HEK293 (cell line): ENCODE measurements at regions not wholly inside any gene's neighbourhood (a gene's known extent, or its start where the extent isn't known, plus 50 kb on each side); places are given as distances from the start of the nearest gene placed in this dataset.
"Not testable (repeated sequence)": the region's sequence is repeated elsewhere in the genome, so short reads cannot be mapped to it uniquely, and the experiment has no call there.

Experiments
- CTCF ChIA-PET: fragments of 350-600 bp; formaldehyde crosslinking; extraction: SDS; loops from one replicate; lab custom pipeline; 2021; ENCODE audit warnings: antibody characterized with exemption; lab: Yijun Ruan, JAX
- POLR2A ChIA-PET: fragments of 300-600 bp; formaldehyde crosslinking; extraction: SDS; loops from one replicate; lab custom pipeline; 2020; ENCODE audit warnings: antibody characterized with exemption, inconsistent platforms; lab: Yijun Ruan, JAX
- H3K27ac ChIP-seq: fragments of 200-500 bp; sonication (Bioruptor generic); 2 replicates; pipeline ENCODE4 v1.5.1; 2014; ENCODE audit warnings: low read depth, low read length, control low read depth, inconsistent platforms; ENCODE audit errors: extremely low read depth
- H3K36me3 ChIP-seq, 2 experiments: fragments of 200-500 bp in 1 of 2; sonication (Bioruptor generic) in 1 of 2; 1 replicate in 1 of 2; 2 replicates in 1 of 2; pipeline ENCODE4 v1.5.1; 2014 to 2017; ENCODE audit warnings: inconsistent platforms in 2 of 2, low read length in 2 of 2; ENCODE audit not compliant: control insufficient read depth in 2 of 2, insufficient read depth in 1 of 2
- H3K4me1 ChIP-seq: fragments of 200-500 bp; sonication (Bioruptor generic); 2 replicates; pipeline ENCODE4 v1.5.1; 2014; ENCODE audit warnings: mild to moderate bottlenecking, low read length, inconsistent platforms; ENCODE audit not compliant: control insufficient read depth, insufficient read depth
- H3K4me3 ChIP-seq: 2 replicates; pipeline ENCODE4 v1.5.1; 2011; ENCODE audit warnings: low read depth, mild to moderate bottlenecking, control low read depth, low read length, moderate library complexity
- H3K9me3 ChIP-seq: fragments of 200-500 bp; sonication (Bioruptor generic); 2 replicates; pipeline ENCODE4 v1.5.1; 2014; ENCODE audit warnings: low read depth, low read length, inconsistent platforms; ENCODE audit not compliant: control insufficient read depth, insufficient read depth
- FEZF1 ChIP-seq: fragments of 450-650 bp; formaldehyde crosslinking; IDR thresholded peaks from 2 replicates; pipeline ENCODE4 v1.5.1; 2016; ENCODE audit warnings: missing biosample characterization, missing genetic modification characterization
- GLIS2 ChIP-seq: fragments of 450-650 bp; formaldehyde crosslinking; IDR thresholded peaks from 2 replicates; pipeline ENCODE4 v1.5.1; 2016; ENCODE audit warnings: missing biosample characterization, missing genetic modification characterization
- OVOL3 ChIP-seq: fragments of 450-650 bp; formaldehyde crosslinking; IDR thresholded peaks from 2 replicates; pipeline ENCODE4 v1.5.1; 2016; ENCODE audit warnings: missing biosample characterization, missing genetic modification characterization
- TSHZ1 ChIP-seq: fragments of 450-650 bp; formaldehyde crosslinking; IDR thresholded peaks from 2 replicates; pipeline ENCODE4 v1.5.1; 2016; ENCODE audit warnings: missing biosample characterization, missing genetic modification characterization, borderline replicate concordance
- ZNF121 ChIP-seq: fragments of 450-650 bp; formaldehyde crosslinking; IDR thresholded peaks from 2 replicates; pipeline ENCODE4 v1.5.1; 2016; ENCODE audit warnings: missing biosample characterization, missing genetic modification characterization
- ZNF239 ChIP-seq: fragments of 450-650 bp; formaldehyde crosslinking; IDR thresholded peaks from 2 replicates; pipeline ENCODE4 v1.5.1; 2016; ENCODE audit warnings: missing biosample characterization, missing genetic modification characterization
- ZNF324 ChIP-seq: fragments of 450-650 bp; formaldehyde crosslinking; IDR thresholded peaks from 2 replicates; pipeline ENCODE4 v1.5.1; 2016; ENCODE audit warnings: missing biosample characterization, missing genetic modification characterization
- ZNF426 ChIP-seq: fragments of 450-650 bp; formaldehyde crosslinking; IDR thresholded peaks from 2 replicates; pipeline ENCODE4 v1.5.1; 2017; ENCODE audit warnings: missing biosample characterization, missing genetic modification characterization, mild to moderate bottlenecking, inconsistent platforms, moderate library complexity
- ZNF501 ChIP-seq: fragments of 450-650 bp; formaldehyde crosslinking; IDR thresholded peaks from 2 replicates; pipeline ENCODE4 v1.5.1; 2016; ENCODE audit warnings: missing biosample characterization, missing genetic modification characterization
- ZNF624 ChIP-seq: fragments of 450-650 bp; formaldehyde crosslinking; IDR thresholded peaks from 2 replicates; pipeline ENCODE4 v1.5.1; 2017; ENCODE audit warnings: missing biosample characterization, missing genetic modification characterization
- ZNF670 ChIP-seq: fragments of 450-650 bp; formaldehyde crosslinking; IDR thresholded peaks from 2 replicates; pipeline ENCODE4 v1.5.1; 2016; ENCODE audit warnings: missing biosample characterization, missing genetic modification characterization, low read depth
- ZNF677 ChIP-seq: fragments of 450-650 bp; IDR thresholded peaks from 2 replicates; pipeline ENCODE4 v1.5.0; 2018; ENCODE audit warnings: missing biosample characterization, mild to moderate bottlenecking, missing genetic modification characterization, moderate library complexity
- ZNF768 ChIP-seq: fragments of 450-650 bp; formaldehyde crosslinking; IDR thresholded peaks from 2 replicates; pipeline ENCODE4 v1.5.1; 2018; ENCODE audit warnings: missing biosample characterization, mild to moderate bottlenecking, missing genetic modification characterization
- TF ChIP-seq, protein P1 (sequence below): fragments of 450-650 bp; formaldehyde crosslinking; IDR thresholded peaks from 2 replicates; pipeline ENCODE4 v1.5.1; 2017; ENCODE audit warnings: missing biosample characterization, missing genetic modification characterization
- TF ChIP-seq, protein P2 (sequence below): fragments of 450-650 bp; formaldehyde crosslinking; IDR thresholded peaks from 2 replicates; pipeline ENCODE4 v1.5.1; 2016; ENCODE audit warnings: missing biosample characterization, missing genetic modification characterization
- TF ChIP-seq, protein P3 (sequence below): fragments of 450-650 bp; formaldehyde crosslinking; IDR thresholded peaks from 2 replicates; pipeline ENCODE4 v1.5.1; 2017; ENCODE audit warnings: missing biosample characterization, mild to moderate bottlenecking, missing genetic modification characterization, moderate library complexity

GRCh38 chrX:51242212-51242611, 90.4 kb upstream of the NUDT10 start (continued):
- TF ChIP-seq, protein P1, sequence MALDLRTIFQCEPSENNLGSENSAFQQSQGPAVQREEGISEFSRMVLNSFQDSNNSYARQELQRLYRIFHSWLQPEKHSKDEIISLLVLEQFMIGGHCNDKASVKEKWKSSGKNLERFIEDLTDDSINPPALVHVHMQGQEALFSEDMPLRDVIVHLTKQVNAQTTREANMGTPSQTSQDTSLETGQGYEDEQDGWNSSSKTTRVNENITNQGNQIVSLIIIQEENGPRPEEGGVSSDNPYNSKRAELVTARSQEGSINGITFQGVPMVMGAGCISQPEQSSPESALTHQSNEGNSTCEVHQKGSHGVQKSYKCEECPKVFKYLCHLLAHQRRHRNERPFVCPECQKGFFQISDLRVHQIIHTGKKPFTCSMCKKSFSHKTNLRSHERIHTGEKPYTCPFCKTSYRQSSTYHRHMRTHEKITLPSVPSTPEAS (tag by site-specific recombination) = no peak
- TF ChIP-seq ZNF121 (tag by site-specific recombination) = no peak

- POLR2A ChIA-PET = no interaction called here
- Histone ChIP-seq H3K27ac (no peak overlapping the region), H3K4me1 (no peaks in the 10 kb centered on the region)
- no peak for TF ChIP-seq FEZF1 (tag by site-specific recombination)
- TF ChIP-seq GLIS2 = no peak
- TF ChIP-seq ZNF768 (tag by site-specific recombination) = no peak
- TF ChIP-seq ZNF677 (tag by site-specific recombination) = no peak
- TF ChIP-seq ZNF324 = no peak
- no peak for TF ChIP-seq ZNF624 (tag by site-specific recombination)
- TF ChIP-seq OVOL3 (tag by site-specific recombination) = no peak
- TF ChIP-seq, protein P2, sequence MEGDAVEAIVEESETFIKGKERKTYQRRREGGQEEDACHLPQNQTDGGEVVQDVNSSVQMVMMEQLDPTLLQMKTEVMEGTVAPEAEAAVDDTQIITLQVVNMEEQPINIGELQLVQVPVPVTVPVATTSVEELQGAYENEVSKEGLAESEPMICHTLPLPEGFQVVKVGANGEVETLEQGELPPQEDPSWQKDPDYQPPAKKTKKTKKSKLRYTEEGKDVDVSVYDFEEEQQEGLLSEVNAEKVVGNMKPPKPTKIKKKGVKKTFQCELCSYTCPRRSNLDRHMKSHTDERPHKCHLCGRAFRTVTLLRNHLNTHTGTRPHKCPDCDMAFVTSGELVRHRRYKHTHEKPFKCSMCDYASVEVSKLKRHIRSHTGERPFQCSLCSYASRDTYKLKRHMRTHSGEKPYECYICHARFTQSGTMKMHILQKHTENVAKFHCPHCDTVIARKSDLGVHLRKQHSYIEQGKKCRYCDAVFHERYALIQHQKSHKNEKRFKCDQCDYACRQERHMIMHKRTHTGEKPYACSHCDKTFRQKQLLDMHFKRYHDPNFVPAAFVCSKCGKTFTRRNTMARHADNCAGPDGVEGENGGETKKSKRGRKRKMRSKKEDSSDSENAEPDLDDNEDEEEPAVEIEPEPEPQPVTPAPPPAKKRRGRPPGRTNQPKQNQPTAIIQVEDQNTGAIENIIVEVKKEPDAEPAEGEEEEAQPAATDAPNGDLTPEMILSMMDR (tag by site-specific recombination) = no peak
- TF ChIP-seq, all 188 proteins: peak for 0
- no peak overlapping the region for H3K4me3 ChIP-seq
- H3K36me3 ChIP-seq = no peaks in the 10 kb centered on the region
- H3K9me3 ChIP-seq = no peaks in the 10 kb centered on the region
- CTCF ChIA-PET = no interaction called here
Observed at GRCh38 chrX:51257490-51257889, 75.1 kb upstream of the NUDT10 start.

- H3K27ac ChIP-seq, H3K4me1 ChIP-seq, H3K9me3 ChIP-seq, CTCF ChIA-PET, POLR2A ChIA-PET, H3K36me3 ChIP-seq, H3K4me3 ChIP-seq: not testable (repeated sequence)
Observed at GRCh38 chrX:51262271-51262670, 70.4 kb upstream of the NUDT10 start.

DNA sequence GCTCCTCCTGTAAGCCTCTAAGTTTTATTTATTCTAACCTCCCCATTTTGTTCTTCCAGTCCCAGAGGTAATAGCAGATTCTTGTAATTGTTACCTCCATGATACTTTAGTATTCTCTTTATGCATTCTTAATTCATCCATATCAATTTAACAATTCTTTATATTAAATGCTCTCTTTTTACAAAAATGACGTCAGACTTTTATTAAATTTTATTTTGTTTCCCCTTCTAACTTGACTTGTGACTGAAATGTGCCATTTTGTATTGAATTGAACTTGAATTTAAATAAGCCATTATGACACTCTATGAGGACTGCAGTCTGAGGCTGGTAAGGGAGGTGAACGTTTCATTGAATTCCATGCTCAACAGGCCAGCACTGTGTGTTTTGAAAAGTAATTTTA, 60.0 kb upstream of the NUDT10 start:
- CTCF ChIA-PET = no interaction called here
- Histone ChIP-seq H3K4me1 (no peaks in the 10 kb centered on the region), H3K9me3 (no peaks in the 10 kb centered on the region), H3K27ac (no peak overlapping the region), H3K4me3 (no peak overlapping the region), H3K36me3 (no peaks in the 10 kb centered on the region)
- TF ChIP-seq, protein P3, sequence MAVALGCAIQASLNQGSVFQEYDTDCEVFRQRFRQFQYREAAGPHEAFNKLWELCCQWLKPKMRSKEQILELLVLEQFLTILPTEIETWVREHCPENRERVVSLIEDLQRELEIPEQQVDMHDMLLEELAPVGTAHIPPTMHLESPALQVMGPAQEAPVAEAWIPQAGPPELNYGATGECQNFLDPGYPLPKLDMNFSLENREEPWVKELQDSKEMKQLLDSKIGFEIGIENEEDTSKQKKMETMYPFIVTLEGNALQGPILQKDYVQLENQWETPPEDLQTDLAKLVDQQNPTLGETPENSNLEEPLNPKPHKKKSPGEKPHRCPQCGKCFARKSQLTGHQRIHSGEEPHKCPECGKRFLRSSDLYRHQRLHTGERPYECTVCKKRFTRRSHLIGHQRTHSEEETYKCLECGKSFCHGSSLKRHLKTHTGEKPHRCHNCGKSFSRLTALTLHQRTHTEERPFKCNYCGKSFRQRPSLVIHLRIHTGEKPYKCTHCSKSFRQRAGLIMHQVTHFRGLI (tag by site-specific recombination) = no peak
- no peak for TF ChIP-seq ZNF670 (tag by site-specific recombination)
- TF ChIP-seq ZNF501 (tag by site-specific recombination) = no peak
- TF ChIP-seq ZNF239 (tag by site-specific recombination) = no peak
- TF ChIP-seq TSHZ1 = no peak
- no peak for TF ChIP-seq ZNF426 (tag by site-specific recombination)
- POLR2A ChIA-PET = no interaction called here
